ENCODE measurements at regions not wholly inside any gene's neighbourhood (a gene's known extent, or its start where the extent isn't known, plus 50 kb on each side); places are given as distances from the start of the nearest gene placed in this dataset.
"Not testable (repeated sequence)": the region's sequence is repeated elsewhere in the genome, so short reads cannot be mapped to it uniquely, and the experiment has no call there.

- no peak for DNase-seq (ENCODE audit: low read depth)
- no peak overlapping the region for H3K4me3 ChIP-seq (ENCODE audit: low read length)
- TF ChIP-seq CTCF (IDR thresholded peaks at IDR 0.05; ENCODE audit: insufficient read depth, low read depth, low read length, missing control alignments): no peak
These were observed 160.8 kb downstream of the NAA11 start for GRCh38 chr4:79164907-79165610.

DNA sequence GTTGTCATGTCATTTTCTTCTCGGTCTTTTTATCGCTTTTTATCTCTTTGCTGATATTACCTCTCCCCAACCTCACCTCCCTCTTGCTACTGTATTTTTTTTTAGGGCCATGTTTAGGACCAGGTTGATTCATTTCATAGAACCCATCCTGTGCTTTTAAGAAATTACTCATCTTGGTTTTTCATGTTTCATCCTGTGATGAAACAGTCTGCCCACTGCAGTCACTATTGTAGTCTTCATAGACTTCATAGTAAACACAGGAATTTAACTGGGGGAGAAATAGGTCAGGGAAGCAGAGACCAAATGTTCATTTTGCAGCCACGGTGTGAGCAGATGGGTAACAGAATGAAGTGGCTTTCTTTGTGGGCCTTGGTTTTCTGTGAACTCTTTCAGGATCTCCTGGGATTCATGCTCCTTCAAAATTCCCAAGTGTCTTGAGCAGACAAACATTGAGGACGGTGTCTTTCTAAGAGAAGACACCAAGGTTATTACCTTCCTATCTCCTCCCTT, 161.8 kb downstream of the NAA11 start:
- H3K4me3 ChIP-seq (ENCODE audit: low read length): no peak overlapping the region
- no peak for TF ChIP-seq CTCF (IDR thresholded peaks at IDR 0.05; ENCODE audit: insufficient read depth, low read depth, low read length, missing control alignments)
- DNase-seq (ENCODE audit: low read depth): no peak

GRCh38 chr4:79160962-79161361, 164.9 kb downstream of the NAA11 start:
- TF ChIP-seq CTCF (IDR thresholded peaks at IDR 0.05; ENCODE audit: insufficient read depth, low read depth, low read length, missing control alignments): no peak
- no peak overlapping the region for H3K4me3 ChIP-seq (ENCODE audit: low read length)
- DNase-seq (ENCODE audit: low read depth): no peak

- DNase-seq (ENCODE audit: low read depth); H3K4me3 ChIP-seq (ENCODE audit: low read length): not testable (repeated sequence)
These were observed 167.2 kb downstream of the NAA11 start for GRCh38 chr4:79158705-79159104.

- DNase-seq (ENCODE audit: low read depth): no peak
- no peak overlapping the region for H3K4me3 ChIP-seq (ENCODE audit: low read length)
- TF ChIP-seq CTCF (IDR thresholded peaks at IDR 0.05; ENCODE audit: insufficient read depth, low read depth, low read length, missing control alignments): no peak
These were observed 170.5 kb downstream of the NAA11 start for GRCh38 chr4:79155336-79155735.

DNA sequence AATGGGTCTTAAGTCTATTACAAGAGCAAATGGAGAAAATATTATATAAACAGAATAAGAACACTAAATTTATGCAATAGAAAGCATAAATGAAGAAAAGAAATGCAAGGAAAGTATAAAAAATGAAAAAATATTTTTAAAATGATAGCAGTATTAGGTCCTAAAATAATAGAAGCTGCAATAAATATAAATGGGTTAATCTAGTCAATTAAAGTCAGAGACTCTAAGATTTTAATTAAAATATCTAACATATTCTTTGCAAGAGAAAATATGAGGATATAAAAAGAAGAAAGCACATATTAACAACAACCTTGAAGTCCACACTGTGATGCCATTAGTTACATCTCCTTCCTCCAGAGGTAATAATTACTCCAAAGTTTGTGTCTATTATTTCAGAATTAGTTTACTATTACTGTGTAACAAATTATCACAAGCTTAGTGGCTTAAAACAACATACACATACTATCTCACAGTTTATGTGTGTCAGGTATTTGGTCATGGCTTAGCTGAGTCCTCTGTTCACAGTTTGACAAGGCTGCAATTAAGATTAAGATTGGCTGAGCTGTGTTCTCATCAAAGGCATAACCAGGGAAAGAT, 174.9 kb downstream of the NAA11 start:
- DNase-seq (ENCODE audit: low read depth): no peak
- no peak overlapping the region for H3K4me3 ChIP-seq (ENCODE audit: low read length)
- no peak for TF ChIP-seq CTCF (IDR thresholded peaks at IDR 0.05; ENCODE audit: insufficient read depth, low read depth, low read length, missing control alignments)

- TF ChIP-seq CTCF (IDR thresholded peaks at IDR 0.05; ENCODE audit: insufficient read depth, low read depth, low read length, missing control alignments): no peak
- DNase-seq (ENCODE audit: low read depth): no peak
- H3K4me3 ChIP-seq (ENCODE audit: low read length): no peak overlapping the region
These were observed 177.5 kb downstream of the NAA11 start for GRCh38 chr4:79148369-79148768.

All from epithelial cell of esophagus (primary cell).